BJ (cell line): ENCODE measurements at regions not wholly inside any gene's neighbourhood (a gene's known extent, or its start where the extent isn't known, plus 50 kb on each side); places are given as distances from the start of the nearest gene placed in this dataset.

Experiments used
- CTCF ChIA-PET: fragments of 350-600 bp; formaldehyde crosslinking; extraction: SDS; loops from one replicate; lab custom pipeline; 2021; ENCODE audit warnings: antibody characterized with exemption, inconsistent platforms; lab: Yijun Ruan, JAX
- POLR2A ChIA-PET: fragments of 300-600 bp; sonication (Branson Sonifier 250); formaldehyde crosslinking; extraction: SDS; loops from one replicate; lab custom pipeline; 2021; ENCODE audit warnings: antibody characterized with exemption; lab: Charles Lee
- DNase-seq: peaks from one replicate; pipeline ENCODE4 v3.0.0-alpha.2; 2011; ENCODE audit warnings: low read depth
- H3K27me3 ChIP-seq: 2 replicates; pipeline ENCODE4 v1.6.0; 2011; ENCODE audit warnings: low read length; ENCODE audit not compliant: control insufficient read depth, insufficient read depth
- H3K36me3 ChIP-seq: 2 replicates; pipeline ENCODE4 v1.5.1; 2011; ENCODE audit warnings: low read length; ENCODE audit not compliant: control insufficient read depth, insufficient read depth
- H3K4me3 ChIP-seq: 2 replicates; pipeline ENCODE4 v1.5.1; 2011; ENCODE audit warnings: low read depth, mild to moderate bottlenecking, control low read depth, low read length
- CTCF ChIP-seq: IDR thresholded peaks from 2 replicates; pipeline ENCODE4 v1.5.1; 2011; ENCODE audit warnings: low read depth, mild to moderate bottlenecking, control low read depth, inconsistent platforms, low read length, moderate library complexity; ENCODE audit not compliant: insufficient read depth

DNA sequence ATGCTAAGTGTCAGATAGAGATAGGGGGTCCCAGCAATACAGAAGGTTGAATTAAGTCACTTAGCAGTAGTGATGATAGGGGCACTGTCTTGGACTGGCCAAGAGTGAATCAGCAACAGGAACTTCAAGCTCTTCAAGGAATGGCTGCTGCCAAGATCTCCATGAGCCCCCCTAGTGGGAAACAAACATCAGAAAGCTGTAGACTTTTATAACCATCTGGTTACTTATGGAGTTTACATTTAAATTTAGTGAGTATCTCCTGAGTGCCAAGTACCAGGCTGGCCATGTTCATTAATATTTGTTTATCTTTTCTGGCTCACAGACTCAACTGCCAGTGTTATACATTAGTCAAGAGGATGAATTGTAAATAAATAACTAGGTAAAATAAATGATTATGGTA is 327.3 kb downstream of the TTLL7 start:
- Histone ChIP-seq H3K27me3 (no peaks in the 10 kb centered on the region), H3K36me3 (no peaks in the 10 kb centered on the region), H3K4me3 (no peak overlapping the region)
- DNase-seq, result no peak
- ChIA-PET CTCF (no interaction called here), POLR2A (interaction anchor here (0.6 kb wide), 1 partner anchor 492 kb away, joined by 4 read pairs; no protein-coding TSS in a partner anchor)
- no peak for TF ChIP-seq CTCF

- no peak for DNase-seq
- no peak overlapping the region for H3K4me3 ChIP-seq
- POLR2A ChIA-PET, result no interaction called here
- no peaks in the 10 kb centered on the region for H3K27me3 ChIP-seq
- H3K36me3 ChIP-seq, result no peaks in the 10 kb centered on the region
- TF ChIP-seq CTCF, result no peak
- CTCF ChIA-PET, result no interaction called here
Measured at GRCh38 chr1:83670909-83671565, 327.9 kb downstream of the TTLL7 start.

GRCh38 chr1:83641796-83642443 is 357.0 kb downstream of the TTLL7 start:
- no peak for TF ChIP-seq CTCF
- H3K4me3 ChIP-seq, result no peak overlapping the region
- no peaks in the 10 kb centered on the region for H3K27me3 ChIP-seq
- POLR2A ChIA-PET, result no interaction called here
- DNase-seq, result no peak
- CTCF ChIA-PET, result no interaction called here
- H3K36me3 ChIP-seq, result no peaks in the 10 kb centered on the region

DNA sequence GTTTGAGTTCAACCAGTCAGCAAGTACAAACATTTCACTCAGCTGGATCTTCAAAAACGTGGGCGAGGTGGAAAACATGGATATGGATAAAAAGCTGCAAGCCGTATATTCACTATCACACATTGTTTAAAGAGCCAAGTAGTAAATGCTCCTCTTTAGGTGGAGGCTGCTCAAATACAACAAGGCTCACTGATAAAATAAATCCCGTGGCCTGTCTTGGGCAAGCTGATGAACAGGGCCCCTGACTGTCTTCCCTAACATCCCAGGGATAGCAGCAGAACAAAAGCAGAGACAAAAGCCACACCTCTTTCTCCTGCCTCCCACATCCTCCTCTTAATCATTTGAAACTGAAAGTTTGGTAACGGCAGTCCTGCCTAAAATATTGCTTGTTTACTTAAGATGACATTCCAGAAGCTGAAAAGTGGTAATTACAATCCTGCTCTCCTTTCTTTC is 357.7 kb downstream of the TTLL7 start:
- no peak for TF ChIP-seq CTCF
- DNase-seq, result peak; percentile 18
- POLR2A ChIA-PET, result no interaction called here
- Histone ChIP-seq H3K4me3 (no peak overlapping the region), H3K27me3 (no peaks in the 10 kb centered on the region), H3K36me3 (no peaks in the 10 kb centered on the region)
- CTCF ChIA-PET, result interaction anchor here (0.9 kb wide), 1 partner anchor 125 kb away, joined by 3 read pairs; no protein-coding TSS in a partner anchor

GRCh38 chr1:83639785-83640184 is 359.1 kb downstream of the TTLL7 start:
- POLR2A ChIA-PET, result no interaction called here
- Histone ChIP-seq H3K36me3 (no peaks in the 10 kb centered on the region), H3K4me3 (no peak overlapping the region), H3K27me3 (no peaks in the 10 kb centered on the region)
- TF ChIP-seq CTCF, result no peak
- CTCF ChIA-PET, result no interaction called here
- DNase-seq, result no peak
